LHCN-M2 (cell line): ENCODE measurements at regions not wholly inside any gene's neighbourhood (a gene's known extent, or its start where the extent isn't known, plus 50 kb on each side); places are given as distances from the start of the nearest gene placed in this dataset.

Experiments used
- DNase-seq: peaks from one replicate; pipeline ENCODE4 v3.0.0-alpha.2; 2012; ENCODE audit warnings: low read depth

DNA sequence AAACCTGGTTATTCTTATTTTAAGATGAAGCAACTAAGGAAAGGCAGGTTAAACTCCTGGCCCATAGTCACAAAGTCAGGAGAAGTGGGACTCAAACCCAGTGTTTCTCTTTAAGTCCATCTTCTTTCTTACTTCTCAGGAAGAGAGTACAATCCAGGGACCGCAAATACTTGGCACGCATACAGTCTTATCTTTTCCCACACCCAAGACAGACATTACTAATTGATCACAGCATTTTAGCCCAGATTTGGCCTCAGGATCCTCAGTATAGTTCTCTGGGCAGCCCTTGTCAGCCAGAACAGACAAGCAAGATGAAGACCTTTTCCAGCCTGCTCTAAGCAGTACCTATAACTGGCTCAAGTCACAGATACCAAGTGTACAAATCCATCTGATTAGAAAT lies 125.5 kb upstream of the RAI14 start:
- no peak for DNase-seq

DNA sequence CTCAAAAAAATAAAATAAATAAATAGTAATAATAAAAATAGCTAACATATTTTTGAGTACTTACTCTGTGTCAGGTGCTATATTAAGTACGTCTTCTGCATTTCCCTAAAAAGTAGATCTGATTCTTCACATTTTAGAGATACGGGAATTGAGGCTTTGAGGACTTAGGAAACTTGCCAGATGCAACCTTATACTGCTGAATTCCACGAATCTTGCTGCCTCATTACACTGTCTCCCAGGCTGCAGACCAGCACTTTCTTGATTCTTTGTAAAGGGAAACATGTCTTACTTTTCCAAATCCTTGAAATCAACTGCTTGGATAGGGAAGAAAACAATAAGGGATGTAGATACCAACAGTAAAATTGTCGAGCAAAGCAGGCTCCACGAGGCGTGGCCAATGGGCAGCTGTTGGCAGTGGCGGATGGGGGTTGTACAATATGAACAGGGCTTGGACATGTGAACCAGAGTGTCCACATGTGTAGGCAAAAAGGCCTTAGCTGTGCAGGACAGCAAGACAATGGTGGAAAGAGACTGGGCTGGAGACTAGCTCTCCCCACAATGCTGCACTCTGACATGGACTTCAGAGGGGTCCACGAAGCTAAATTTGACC lies 124.3 kb upstream of the RAI14 start:
- no peak for DNase-seq

DNA sequence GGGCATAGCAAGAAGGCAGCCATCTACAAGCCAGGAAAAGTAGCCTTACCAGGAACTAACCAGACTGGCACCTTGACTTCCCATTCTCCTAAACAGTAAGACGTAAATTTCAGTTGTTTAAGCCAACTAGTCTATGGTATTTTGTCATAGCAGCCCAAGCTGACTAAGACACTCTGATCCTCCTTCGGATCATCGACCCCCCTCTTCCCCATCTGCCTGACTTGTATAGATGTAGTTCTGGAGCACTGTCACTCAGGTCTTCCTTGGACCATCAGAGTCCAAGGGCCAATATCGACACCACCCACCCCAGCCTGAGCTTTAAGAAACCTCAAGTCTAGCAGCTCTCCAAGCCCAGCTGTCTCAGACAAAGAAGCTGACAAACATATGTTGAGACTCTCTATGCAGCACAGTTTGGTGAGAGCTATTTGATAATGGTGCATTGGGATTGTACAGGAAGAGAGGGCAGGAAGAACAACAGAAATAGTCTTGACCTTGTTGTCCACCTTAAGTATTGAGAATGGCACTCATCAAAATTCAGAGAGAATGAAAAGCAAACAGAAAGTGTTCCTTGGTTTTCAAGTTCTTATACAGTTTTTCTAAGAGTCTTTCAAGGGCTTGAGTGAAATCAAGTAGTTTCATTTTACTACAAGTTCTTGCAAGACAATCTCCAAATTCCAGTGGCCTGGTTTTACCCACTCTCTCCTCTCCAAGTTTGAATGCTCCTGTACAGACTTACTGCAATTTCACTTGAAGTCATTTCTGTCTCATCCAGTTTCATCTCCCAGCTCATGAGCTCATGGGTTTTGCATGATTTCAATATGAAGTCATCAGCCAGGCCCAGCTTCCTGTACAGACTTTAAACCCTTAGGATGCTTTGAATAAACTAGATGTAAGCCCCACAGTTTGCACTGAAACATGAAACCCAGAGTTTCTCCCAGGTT lies 122.3 kb upstream of the RAI14 start:
- DNase-seq, result peak; percentile 77

DNA sequence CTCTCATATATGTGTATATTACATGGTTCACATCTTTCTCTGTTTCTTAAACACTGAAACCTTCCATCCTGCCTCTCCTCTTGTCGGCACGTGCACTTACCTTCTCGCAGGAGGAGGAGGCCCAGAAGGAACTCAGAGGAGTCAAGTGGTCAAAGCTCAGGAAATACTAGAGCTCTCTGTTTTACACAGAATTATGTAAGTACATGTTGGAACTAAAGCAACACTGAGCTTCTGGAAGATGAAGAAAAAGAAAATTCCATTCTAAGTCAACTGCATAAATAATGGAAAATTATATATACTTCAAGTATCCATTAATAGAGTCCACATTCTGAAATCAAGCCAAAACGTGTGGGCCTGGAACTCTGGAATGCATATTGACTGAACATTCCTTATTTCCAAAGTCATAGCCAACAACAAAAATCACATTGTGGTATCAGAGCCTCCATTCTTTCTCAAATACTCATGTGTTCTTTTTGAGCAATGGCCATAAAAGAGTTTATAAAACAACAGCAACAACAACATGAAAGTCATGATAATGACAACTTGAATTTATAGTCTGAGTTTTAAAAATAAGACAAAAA lies 121.5 kb upstream of the RAI14 start:
- peak; percentile 83 for DNase-seq

DNA sequence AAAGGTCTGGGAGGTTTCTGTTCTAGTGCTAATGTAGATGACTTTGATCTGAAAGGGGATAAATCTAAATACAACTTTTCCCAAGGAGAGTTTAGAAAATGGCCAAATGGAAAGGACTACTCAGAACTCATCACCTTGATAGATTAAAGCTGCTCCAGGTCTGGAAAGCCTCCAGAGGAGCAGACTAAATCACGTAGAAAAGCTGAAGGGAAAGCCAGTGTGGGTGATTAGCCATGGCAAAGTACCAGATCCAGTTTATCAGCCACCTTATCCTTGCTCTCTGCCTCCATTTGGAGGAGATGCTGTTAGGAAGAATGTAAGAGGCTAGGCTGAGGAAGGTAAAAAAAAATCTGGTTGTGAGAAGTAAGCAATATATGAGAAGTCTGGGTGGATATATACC lies 120.7 kb upstream of the RAI14 start:
- DNase-seq, result no peak

DNA sequence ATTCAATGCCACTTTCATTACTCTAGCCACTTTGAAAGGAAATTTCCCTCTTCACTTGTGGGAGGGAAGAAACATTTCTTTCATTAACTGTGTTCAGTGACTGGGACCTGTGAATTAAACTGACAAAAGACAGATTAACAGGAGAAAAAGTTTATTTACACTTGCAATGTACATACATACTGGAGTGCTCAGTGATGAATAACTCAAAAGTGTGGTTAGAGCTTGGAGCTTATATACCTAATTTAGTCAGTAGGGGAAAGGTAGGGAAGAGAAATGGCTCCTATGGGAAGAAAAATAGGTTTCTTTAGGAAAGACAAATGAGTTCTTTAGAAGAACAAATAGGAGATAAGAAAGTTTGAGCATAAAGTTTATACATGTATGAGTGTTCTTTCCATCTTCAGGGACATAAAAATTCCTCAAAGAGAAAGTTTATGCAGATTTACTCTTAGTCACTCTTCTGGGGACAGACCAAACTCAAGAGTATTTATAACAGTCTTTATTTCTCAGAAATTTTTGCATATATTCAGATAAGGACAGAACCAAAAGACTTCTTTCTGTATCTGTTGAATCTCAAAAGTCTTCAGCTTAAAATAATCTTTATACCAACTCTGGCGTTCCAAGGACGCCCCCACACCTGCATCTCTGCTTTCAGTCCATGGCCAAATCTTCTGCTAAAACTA lies 120.0 kb upstream of the RAI14 start:
- DNase-seq, result no peak

DNA sequence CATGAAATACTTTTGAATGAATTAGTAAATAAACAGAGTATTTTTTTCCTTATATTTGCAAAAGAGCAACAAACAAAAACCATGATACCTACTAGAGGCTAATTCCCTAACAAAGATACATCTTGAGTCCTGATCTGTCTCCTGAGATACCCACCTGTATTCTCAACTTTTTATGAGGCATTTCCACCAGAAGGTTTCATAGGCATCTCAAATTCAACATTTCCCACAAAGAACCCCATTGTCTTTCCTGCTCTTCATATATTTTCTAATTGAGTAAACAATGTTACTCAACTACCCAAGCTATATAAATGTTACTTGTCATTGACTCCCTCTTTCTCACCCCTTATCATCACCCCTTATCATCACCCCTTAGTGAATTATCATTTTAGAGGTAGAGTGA lies 119.4 kb upstream of the RAI14 start:
- no peak for DNase-seq

DNA sequence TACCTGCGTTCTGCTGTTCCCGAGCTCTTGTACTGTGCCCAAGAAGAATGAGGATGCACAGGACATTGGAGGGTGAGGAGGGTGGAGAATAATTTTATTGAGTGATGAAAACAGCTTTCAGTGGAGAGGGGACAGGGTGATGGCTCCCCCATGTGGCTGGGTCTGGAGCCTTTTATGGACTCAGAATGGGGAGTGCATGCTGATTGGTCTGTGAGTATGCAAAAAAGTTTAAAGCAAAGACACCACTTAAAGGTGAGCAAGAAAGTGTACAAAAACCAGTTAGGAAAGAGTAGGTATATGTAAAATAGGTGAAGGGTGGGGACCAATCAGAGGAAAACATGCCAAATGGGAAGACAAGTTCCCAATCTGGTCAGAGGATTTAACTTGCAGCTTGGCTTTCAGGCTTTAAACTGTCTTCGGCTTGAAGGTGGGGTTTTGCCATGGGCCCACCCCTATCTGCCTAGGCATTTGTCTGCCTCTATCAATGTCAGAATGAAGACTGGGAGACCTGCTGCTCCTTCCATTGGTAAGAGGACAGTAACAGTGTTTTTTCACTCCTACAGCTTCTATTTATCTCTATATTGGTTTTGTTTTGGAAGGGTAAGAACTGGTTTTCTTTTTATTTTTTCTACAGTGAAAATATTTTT lies 118.0 kb upstream of the RAI14 start:
- DNase-seq, result no peak

DNA sequence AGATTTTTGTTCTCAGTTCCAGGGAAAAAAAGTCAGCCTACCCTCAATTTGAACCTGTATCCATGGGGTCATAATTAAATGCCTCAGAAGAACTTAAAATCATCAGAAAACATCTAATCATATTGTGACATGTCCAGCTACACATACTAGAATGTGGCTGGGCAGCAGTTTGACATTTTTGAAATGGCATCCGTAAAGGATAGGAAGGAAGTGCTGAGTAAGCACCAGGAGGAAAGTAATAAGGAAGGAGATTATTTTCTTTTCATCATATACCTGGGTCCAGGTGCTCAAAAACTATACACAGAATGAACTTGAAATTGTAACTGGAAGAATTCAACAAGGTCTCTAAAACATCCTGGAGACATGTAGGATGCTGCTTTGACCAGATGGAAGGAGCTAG lies 116.9 kb upstream of the RAI14 start:
- no peak for DNase-seq

DNA sequence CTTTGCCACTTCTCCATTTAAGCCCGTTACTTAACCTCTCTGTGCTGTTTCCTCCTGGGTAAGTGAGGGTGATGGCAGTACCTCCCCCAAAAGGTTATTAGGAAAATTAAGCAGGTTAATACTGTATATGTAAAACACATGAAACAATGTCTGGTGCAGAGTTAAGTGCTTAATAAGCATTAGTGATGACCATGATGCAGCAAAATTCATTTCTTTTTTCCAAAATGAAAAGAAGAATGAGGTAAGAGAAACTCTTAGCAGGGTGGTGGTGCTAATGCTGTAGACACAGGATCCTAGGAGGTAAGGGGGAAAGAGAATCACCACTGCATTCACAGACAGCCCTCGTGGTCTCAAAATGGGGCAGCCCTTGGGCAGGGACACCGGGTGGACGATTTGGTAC lies 115.1 kb upstream of the RAI14 start:
- no peak for DNase-seq

DNA sequence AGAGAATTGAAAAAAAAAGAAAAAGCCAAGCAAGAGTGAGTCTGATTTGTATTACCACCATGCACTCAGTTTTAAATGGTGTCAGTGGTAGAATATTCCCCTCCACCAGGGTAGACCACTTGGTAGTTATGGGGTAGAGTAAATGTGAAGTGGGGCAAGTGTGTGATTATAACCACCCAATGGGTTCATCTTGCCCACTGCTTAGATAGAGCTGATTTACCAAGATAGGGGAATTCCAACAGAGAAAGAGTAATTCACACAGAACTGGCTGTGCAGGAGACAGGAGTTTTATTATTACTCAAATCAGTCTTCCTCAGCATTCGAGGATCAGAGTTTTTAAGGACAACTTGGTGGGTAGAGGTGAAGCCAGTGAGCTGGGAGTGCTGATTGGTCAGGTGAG lies 113.3 kb upstream of the RAI14 start:
- DNase-seq, result no peak

DNA sequence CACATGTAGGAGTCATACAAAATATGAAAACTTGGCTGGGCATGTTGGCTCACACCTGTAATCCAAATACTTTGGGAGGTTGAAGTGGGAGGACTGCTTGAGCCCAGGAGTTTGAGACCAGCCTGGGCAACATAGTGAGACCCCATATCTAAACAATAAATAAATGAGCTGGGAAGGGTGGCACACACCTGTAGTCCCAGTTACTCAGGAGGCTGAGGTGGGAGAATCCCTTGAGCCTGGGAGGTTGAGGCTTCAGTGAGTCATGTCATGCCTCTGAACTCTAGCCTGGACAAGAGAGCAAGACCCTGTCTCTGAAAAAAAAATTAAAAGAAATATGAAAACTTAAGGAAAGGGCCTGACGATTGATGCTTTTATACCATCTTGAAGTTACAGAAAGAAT lies 112.4 kb upstream of the RAI14 start:
- no peak for DNase-seq

DNA sequence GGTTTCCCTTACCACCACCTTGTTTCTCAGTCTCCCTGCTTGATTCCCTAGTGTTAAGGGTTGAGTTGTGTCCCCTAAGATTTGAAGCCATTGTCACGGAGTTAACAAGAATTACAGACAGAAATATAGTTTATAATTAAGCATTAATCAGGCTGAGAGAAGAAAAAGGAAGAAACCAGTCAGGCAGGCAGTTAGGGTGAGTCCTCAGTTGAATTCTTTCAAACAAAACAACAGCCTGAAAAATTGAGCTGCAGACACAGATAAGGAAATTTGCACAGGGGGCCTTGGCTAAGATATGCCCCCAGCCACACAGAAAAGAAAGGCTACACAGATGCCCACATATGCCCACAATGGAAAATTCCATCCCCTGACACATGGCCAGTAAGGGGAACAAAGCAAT lies 111.7 kb upstream of the RAI14 start:
- DNase-seq, result no peak

DNA sequence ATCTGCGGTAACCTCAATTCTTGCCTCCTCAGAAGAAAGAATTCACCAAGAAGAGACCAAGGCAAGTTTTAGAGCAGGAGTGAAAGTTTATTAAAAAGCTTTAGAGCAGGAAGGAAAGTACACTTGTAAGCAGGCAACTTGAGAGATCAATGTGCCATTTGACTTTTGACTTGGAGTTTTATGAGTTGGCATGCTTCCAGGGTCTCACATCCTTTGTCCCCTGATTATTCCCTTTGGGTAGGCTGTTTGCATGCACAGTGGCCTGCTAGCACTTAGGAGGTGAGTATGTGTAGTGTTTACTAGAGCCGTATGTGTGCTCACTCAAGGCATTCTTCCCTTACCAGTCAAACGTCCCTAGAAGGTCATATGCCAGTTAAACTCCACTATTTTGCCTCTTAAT lies 111.0 kb upstream of the RAI14 start:
- no peak for DNase-seq

DNA sequence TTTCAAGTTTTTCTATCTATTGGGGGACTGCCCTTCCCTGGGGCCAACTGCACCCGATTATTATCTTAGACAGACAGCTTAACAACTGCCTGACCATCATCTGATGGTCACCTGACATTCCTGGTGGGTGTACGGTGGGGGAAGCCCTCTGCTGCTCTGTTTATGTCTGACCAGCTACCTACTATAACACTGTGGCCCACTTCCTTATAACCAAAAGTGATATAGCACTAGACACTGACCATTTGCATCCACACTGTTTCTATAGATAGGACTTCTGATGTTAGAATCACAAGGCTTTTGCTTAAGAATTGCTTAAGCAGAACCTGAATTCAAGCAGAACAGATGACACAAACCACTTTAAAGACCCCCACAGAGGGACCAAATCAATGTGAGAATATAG lies 110.5 kb upstream of the RAI14 start:
- DNase-seq, result no peak

DNA sequence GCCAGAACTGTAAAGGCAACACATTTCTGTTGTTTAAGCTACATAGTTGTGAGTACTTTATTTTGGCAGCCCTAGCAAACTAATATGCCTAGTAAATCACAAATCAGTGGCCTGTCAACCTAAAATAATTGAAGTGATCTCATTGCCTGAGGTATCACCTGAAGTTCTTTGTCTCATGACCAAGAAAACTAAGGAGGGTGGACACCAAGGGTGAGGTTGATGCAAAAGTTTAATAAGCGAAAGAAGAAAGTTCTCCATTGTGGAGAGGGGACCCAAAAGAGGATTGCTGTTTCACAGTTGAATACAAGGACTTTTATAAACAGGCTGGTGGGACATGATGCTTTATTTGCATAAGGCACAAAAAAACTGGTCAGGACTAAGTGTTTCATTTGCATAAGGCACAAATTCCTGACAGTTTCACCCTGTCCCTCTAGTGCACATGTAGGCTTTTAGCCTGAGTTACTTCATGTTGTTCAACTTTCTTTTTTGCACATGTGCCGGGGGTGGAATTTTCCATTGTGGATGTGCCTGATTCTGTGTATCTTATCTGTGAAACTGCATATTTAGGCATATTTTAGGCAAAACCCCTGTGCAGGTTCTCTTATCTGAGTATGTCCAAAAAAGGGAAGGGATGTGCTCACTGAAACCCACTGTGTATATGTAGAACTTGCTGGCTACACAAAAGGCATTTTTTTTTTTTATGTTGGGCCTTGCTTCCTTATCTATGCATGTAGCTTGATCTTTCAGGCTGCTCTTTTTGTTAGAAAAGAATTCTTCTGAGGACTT lies 108.6 kb upstream of the RAI14 start:
- DNase-seq, result no peak

DNA sequence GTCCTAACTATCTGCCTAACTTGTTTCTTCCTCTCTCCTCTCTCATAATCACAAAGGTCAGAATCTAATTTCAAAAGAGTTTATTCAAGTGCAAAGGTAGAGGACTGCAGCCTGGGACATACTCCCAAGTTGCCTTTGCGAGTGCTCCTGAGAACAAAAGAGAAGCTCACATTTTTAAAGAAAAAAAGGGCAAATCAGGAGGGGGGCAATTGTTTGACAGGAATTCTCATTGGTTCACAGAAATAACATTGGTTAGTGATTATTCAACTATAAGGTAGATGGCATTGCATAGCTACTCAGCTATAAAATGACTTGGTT lies 108.1 kb upstream of the RAI14 start:
- DNase-seq, result no peak

DNA sequence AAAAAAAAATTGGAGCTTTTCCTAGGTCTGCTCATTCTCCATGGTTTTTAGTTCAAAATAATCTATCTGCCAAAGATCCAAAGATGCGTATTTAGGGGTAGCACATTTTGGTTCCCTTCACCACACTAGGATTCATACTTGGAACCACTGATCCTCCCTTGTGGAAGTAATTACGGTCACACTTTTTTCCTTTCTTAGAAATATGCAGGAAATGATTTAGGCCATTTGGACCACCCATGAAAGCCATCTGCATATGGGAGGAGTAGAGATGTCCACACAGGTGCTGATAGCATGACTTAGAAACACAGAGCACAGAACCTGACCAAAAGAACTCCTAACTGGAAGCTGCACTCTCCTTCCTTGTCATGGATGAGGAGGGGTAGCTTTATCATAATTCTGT lies 105.9 kb upstream of the RAI14 start:
- DNase-seq, result no peak

DNA sequence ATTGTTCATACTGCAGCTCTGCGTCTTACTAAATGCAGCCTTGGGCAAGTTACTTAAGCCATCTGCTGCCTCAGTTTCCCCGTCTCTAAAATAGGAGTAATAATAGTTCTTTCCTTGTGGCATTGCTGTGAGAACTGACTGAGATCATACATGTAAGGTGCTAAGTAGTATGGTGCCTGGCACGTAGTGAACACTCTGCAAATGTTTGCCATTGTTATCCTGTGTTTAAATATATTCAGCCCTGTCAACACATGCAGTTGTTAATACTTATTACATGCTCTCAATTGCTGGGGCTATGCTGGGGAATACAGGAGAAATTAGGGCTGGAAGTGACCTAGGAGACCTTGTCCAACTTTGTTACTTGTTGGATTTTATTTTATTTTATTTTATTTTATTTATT lies 105.2 kb upstream of the RAI14 start:
- DNase-seq, result no peak

DNA sequence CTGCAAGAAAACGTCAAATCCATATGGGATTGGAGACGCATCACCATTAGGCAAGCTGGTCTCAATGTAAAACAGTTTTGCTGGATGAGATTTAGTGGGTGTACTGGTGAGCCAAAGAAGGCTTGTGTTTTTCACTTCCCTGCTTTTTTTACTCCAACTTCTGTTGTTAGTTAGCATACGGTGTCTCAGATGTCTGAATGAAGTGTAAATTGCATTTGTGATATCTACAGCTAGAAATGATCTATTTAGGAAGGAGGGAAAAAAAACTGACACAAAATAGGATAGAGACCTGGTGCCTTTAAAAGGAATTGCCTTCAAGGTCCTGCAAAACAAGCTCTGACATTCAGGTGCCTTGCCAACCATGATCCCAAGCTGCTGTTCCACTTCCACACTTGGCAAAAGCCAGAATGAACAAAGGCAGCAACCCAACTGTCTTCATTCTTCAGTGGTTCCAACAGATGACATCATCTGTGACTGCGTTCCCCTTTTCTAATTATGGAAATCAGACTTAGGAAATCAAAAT lies 104.2 kb upstream of the RAI14 start:
- DNase-seq, result no peak

DNA sequence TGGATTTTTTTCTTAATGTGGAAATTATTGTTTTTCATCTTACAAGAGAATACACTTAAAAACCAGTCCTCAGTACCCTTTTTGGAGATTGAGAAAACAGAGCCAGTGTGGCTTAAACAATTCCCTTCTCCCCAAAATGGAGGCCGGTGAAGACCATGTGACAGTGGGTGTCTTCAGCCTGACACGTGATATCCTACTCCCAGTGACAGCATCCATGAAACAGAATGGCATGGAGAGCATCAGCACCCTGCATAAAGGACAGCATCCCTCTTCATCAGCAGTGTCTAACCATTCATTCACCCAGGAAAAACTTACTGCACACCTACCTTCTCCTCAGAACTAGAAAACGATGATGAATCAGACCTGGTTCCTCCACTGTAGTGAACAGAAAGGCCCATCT lies 103.4 kb upstream of the RAI14 start:
- peak; percentile 23 for DNase-seq
